HT1080 (cell line): ENCODE measurements at regions not wholly inside any gene's neighbourhood (a gene's known extent, or its start where the extent isn't known, plus 50 kb on each side); places are given as distances from the start of the nearest gene placed in this dataset.
"Not testable (repeated sequence)": the region's sequence is repeated elsewhere in the genome, so short reads cannot be mapped to it uniquely, and the experiment has no call there.

Experiments
- DNase-seq: peaks from one replicate; pipeline ENCODE4 v3.0.0-alpha.2; 2015; ENCODE audit warnings: low read depth

- DNase-seq: peak; percentile 84
Observed at GRCh38 chr14:56351861-56352260, 227.7 kb upstream of the TMEM260 start.

GRCh38 chr14:56352999-56353398 lies 226.6 kb upstream of the TMEM260 start:
- DNase-seq: no peak

GRCh38 chr14:56357428-56357827 lies 222.2 kb upstream of the TMEM260 start:
- no peak for DNase-seq

GRCh38 chr14:56358275-56358674 lies 221.3 kb upstream of the TMEM260 start:
- no peak for DNase-seq

- DNase-seq: no peak
Observed at GRCh38 chr14:56358851-56359614, 220.6 kb upstream of the TMEM260 start.

GRCh38 chr14:56365663-56366062 lies 213.9 kb upstream of the TMEM260 start:
- not testable (repeated sequence) for DNase-seq

GRCh38 chr14:56367416-56367815 lies 212.2 kb upstream of the TMEM260 start:
- no peak for DNase-seq

GRCh38 chr14:56371737-56372136 lies 207.9 kb upstream of the TMEM260 start:
- no peak for DNase-seq

- no peak for DNase-seq
Observed at GRCh38 chr14:56374421-56374820, 205.2 kb upstream of the TMEM260 start.

- no peak for DNase-seq
Observed at GRCh38 chr14:56378046-56378445, 201.6 kb upstream of the TMEM260 start.

GRCh38 chr14:56378475-56378877 lies 201.1 kb upstream of the TMEM260 start:
- peak; percentile 52 for DNase-seq

GRCh38 chr14:56379956-56380355 lies 199.6 kb upstream of the TMEM260 start:
- DNase-seq: no peak

GRCh38 chr14:56386024-56386423 lies 193.6 kb upstream of the TMEM260 start:
- DNase-seq: no peak

GRCh38 chr14:56390859-56391258 lies 188.7 kb upstream of the TMEM260 start:
- no peak for DNase-seq

- DNase-seq: no peak
Observed at GRCh38 chr14:56394826-56395530, 184.6 kb upstream of the TMEM260 start.

GRCh38 chr14:56400109-56400825 lies 179.3 kb upstream of the TMEM260 start:
- no peak for DNase-seq

- no peak for DNase-seq
Observed at GRCh38 chr14:56412468-56413434, 166.8 kb upstream of the TMEM260 start.

GRCh38 chr14:56413721-56414120 lies 165.9 kb upstream of the TMEM260 start:
- DNase-seq: no peak

- DNase-seq: no peak
Observed at GRCh38 chr14:56414236-56414635, 165.4 kb upstream of the TMEM260 start.

GRCh38 chr14:56416213-56416612 lies 163.4 kb upstream of the TMEM260 start:
- no peak for DNase-seq

GRCh38 chr14:56417173-56417572 lies 162.4 kb upstream of the TMEM260 start:
- DNase-seq: no peak
